Thyroid gland (tissue), 4 donors: ENCODE measurements at regions not wholly inside any gene's neighbourhood (a gene's known extent, or its start where the extent isn't known, plus 50 kb on each side); places are given as distances from the start of the nearest gene placed in this dataset.
"Not testable (repeated sequence)": the region's sequence is repeated elsewhere in the genome, so short reads cannot be mapped to it uniquely, and the experiment has no call there.

ENCODE experiments used
- DNase-seq, 2 donors: peaks; one replicate each; pipeline ENCODE4 v3.0.0-alpha.2; 2019
- H3K27ac ChIP-seq, 3 donors: fragments of 200-600 bp; sonication (generic); 1 replicate in 2 of 3; 2 replicates in 1 of 3; pipeline ENCODE4 v1.5.1; 2016 to 2019; ENCODE audit warnings: mild to moderate bottlenecking in 1 of 3, moderate library complexity in 1 of 3
- H3K27me3 ChIP-seq: fragments of 200-600 bp; sonication (generic); one replicate; pipeline ENCODE4 v1.5.1; 2019
- H3K36me3 ChIP-seq, 2 donors: fragments of 200-600 bp; sonication (generic); one replicate each; pipeline ENCODE4 v1.5.1; 2016 to 2019
- H3K4me1 ChIP-seq, 2 donors: fragments of 200-600 bp; sonication (generic); one replicate each; pipeline ENCODE4 v1.5.1; 2017 to 2019
- H3K4me3 ChIP-seq, 3 donors: fragments of 200-600 bp; sonication (generic); replicated peaks in 1 of 3; 1 replicate in 2 of 3; 2 replicates in 1 of 3; pipeline ENCODE4 v1.5.1; 2016; ENCODE audit warnings: mild to moderate bottlenecking in 1 of 3
- H3K9me3 ChIP-seq: fragments of 200-600 bp; sonication (generic); one replicate; pipeline ENCODE4 v1.5.1; 2017
- POLR2A ChIP-seq, 2 donors: fragments of 450-650 bp; IDR thresholded peaks; one replicate each; pipeline ENCODE4 v1.6.1; 2017; ENCODE audit warnings: antibody characterized with exemption in 2 of 2, mild to moderate bottlenecking in 2 of 2, moderate library complexity in 1 of 2
- WGBS, 2 donors: methylation state at CpG; one replicate each; pipeline ENCODE4 v1.1.5; 2017; 5-methylcytosine and 5-hydroxymethylcytosine counted together
- intact Hi-C: fragments of 100-400 bp; cut with DNase I; formaldehyde crosslinking; loops from one replicate; pipeline ENCODE4 v1.15.1; 2023
- TF ChIP-seq, protein P1 (sequence below), 6 experiments: fragments of 200-600 bp in 3 of 6; fragments of 450-650 bp in 3 of 6; sonication (generic) in 3 of 6; IDR thresholded peaks; one replicate each; pipeline ENCODE4 v1.5.1; 2016 to 2019; ENCODE audit warnings: antibody characterized with exemption in 6 of 6, mild to moderate bottlenecking in 2 of 6, inconsistent platforms in 1 of 6, moderate library complexity in 1 of 6

DNA sequence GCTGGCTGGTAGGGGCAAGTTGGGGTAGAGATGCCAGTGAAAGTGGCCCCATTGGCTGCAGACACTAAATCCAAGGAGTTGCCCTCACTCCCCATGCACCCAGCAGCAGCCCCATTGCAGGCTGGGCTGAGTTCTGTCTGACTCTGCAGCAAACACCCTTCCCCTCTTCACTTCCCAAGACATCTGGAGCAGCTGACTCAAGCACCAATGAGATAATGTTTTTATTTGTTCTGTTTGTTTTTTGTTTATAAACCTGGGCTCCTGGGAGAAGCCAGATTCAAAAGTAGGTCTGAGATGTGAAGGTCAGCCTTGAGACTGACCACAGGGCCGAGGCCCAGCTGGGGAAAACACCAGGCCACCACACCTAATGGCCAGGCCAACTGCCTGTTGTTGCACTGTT, 545.9 kb upstream of the KLF4 start:
- no peak for DNase-seq
- H3K27ac ChIP-seq: no peak overlapping the region
- intact Hi-C loops: no loop called here
- WGBS, 2 donors: 65 to 92% methylated on average over 1 of the region's 1 CpG
- H3K36me3 ChIP-seq: no peaks in the 10 kb centered on the region
- no peaks in the 10 kb centered on the region for H3K9me3 ChIP-seq
- H3K4me1 ChIP-seq: no peaks in the 10 kb centered on the region
- TF ChIP-seq, protein P1, sequence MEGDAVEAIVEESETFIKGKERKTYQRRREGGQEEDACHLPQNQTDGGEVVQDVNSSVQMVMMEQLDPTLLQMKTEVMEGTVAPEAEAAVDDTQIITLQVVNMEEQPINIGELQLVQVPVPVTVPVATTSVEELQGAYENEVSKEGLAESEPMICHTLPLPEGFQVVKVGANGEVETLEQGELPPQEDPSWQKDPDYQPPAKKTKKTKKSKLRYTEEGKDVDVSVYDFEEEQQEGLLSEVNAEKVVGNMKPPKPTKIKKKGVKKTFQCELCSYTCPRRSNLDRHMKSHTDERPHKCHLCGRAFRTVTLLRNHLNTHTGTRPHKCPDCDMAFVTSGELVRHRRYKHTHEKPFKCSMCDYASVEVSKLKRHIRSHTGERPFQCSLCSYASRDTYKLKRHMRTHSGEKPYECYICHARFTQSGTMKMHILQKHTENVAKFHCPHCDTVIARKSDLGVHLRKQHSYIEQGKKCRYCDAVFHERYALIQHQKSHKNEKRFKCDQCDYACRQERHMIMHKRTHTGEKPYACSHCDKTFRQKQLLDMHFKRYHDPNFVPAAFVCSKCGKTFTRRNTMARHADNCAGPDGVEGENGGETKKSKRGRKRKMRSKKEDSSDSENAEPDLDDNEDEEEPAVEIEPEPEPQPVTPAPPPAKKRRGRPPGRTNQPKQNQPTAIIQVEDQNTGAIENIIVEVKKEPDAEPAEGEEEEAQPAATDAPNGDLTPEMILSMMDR (IDR thresholded peaks at IDR 0.05): no peak
- TF ChIP-seq POLR2A (IDR thresholded peaks at IDR 0.05): no peak
- no peaks in the 10 kb centered on the region for H3K27me3 ChIP-seq
- H3K4me3 ChIP-seq: no peak overlapping the region

DNA sequence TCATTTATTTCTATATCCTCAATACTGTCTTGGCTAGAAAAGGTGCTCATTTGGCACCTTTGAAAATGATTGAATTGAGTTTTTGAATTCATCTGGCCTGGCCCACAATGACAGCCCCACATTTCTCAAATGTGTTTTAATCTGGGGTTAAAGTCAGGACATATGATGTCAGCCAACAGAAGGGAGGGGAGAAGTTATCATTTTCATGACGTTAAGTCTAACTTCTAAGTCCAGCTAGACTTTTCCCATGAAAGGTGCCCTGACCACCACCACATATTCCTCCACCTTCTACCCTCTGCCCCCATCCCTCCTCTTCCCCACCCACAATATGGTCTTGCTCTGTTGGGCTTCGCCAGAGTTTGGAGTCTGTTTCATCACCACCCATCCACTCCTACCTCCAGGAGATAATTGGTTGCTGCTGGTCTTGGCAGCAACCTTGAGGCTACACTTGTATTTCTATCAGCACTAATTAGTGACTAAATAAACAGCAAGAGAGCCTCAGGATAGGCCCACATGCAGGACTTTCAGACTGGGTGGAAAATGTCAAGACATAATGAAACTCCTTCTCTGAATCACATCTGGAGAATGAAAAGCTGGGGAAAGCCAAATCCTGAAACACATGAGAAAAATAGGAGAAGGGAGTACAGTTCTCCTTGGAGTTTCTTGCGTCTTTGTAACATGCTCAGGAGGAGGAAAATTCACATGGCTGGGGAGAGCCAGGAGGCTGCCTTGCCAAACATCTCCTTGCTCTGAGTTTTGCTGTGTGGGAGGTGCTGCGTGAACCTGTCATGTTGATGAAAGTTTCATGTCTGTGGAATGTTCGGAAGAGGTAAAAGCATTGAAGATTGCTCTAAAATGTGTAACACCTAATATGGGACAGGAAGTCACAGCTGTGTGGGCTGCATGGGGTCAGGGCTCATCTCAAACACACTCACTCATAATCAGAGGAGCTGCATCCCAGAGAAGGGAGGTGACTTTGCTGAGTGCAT, 544.7 kb upstream of the KLF4 start:
- 74 to 83% methylated on average over 5 of the region's 5 CpGs for WGBS, 2 donors
- DNase-seq: no peak
- TF ChIP-seq, protein P1 (IDR thresholded peaks at IDR 0.05): no peak
- TF ChIP-seq POLR2A (IDR thresholded peaks at IDR 0.05): no peak

DNA sequence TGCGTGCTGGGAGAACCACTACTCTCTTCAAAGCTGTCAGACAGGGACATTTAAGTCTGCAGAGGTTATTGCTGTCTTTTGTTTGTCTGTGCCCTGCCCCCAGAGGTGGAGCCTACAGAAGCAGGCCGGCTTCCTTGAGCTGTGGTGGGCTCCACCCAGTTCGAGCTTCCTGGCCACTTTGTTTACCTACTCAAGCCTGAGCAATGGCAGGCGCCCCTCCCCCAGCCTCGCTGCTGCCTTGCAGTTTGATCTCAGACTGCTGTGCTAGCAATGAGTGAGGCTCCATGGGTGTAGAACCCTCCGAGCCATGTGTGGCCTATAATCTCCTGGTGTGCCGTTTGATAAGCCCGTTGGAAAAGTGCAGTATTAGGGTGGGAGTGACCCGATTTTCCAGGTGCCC, 542.5 kb upstream of the KLF4 start:
- H3K27ac ChIP-seq, intact Hi-C loops, H3K4me1 ChIP-seq, H3K36me3 ChIP-seq, H3K4me3 ChIP-seq, H3K9me3 ChIP-seq, DNase-seq, H3K27me3 ChIP-seq: not testable (repeated sequence)
- 93 to 95% methylated on average over 8 to 9 of the region's 9 CpGs for WGBS, 2 donors

More for the DNA sequence above, 544.7 kb upstream of the KLF4 start:
- Histone ChIP-seq H3K36me3 (no peaks in the 10 kb centered on the region), H3K9me3 (no peaks in the 10 kb centered on the region), H3K27ac (no peak overlapping the region), H3K27me3 (no peaks in the 10 kb centered on the region), H3K4me3 (no peak overlapping the region), H3K4me1 (no peaks in the 10 kb centered on the region)
- intact Hi-C loops: no loop called here

DNA sequence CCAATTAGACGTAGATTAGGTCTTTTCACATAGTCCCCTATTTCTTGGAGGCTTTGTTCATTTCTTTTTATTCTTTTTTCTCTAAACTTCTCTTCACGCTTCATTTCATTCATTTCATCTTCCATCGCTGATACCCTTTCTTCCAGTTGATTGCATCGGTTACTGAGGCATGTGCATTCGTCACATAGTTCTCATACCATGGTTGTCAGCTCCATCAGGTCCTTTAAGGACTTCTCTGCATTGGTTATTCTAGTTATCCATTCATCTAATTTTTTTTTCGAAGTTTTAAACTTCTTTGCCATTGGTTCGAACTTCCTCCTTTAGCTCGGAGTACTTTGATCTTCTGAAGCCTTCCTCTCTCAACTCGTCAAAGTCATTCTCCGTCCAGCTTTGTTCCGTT, 541.7 kb upstream of the KLF4 start:
- 92 to 95% methylated on average over 11 of the region's 11 CpGs for WGBS, 2 donors
- intact Hi-C loops, H3K27ac ChIP-seq, DNase-seq, H3K27me3 ChIP-seq, H3K4me3 ChIP-seq, H3K4me1 ChIP-seq, H3K9me3 ChIP-seq, H3K36me3 ChIP-seq: not testable (repeated sequence)

DNA sequence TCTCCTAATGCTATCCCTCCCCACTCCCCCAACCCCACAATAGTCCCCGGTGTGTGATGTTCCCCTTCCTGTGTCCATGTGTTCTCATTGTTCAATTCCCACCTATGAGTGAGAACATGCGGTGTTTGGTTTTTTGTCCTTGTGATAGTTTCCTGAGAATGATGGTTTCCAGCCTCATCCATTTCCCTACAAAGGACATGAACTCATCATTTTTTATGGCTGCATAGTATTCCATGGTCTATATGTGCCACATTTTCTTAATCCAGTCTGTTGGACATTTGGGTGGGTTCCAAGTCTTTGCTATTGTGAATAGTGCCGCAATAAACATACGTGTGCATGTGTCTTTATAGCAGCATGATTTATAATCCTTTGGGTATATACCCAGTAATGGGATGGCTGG, 537.1 kb upstream of the KLF4 start:
- DNase-seq, intact Hi-C loops: not testable (repeated sequence)

DNA sequence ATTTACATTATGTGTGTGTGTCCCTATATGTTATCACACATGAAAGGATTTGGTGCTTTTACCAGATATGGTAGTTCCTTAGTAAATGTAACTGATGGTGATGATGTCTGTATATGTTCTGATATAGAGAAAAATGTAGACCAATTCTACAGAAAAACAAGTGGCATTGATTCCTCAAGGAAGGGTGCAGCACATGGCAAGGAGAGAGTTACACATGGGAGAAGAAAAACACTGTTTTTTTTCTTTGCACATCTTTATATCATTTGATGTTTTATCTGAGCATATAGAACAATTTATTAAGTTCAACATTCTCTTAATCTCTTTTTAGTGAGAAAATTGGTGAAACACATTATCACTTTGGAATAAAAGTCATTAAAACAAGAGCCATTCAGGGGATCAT, 535.0 kb upstream of the KLF4 start:
- Histone ChIP-seq H3K4me3 (no peak overlapping the region), H3K27ac (no peak overlapping the region), H3K4me1 (no peaks in the 10 kb centered on the region), H3K9me3 (no peaks in the 10 kb centered on the region), H3K27me3 (no peaks in the 10 kb centered on the region), H3K36me3 (no peaks in the 10 kb centered on the region)
- intact Hi-C loops: no loop called here
- TF ChIP-seq, protein P1 (IDR thresholded peaks at IDR 0.05): no peak
- no peak for TF ChIP-seq POLR2A (IDR thresholded peaks at IDR 0.05)
- no peak for DNase-seq

More for the DNA sequence above, 537.1 kb upstream of the KLF4 start:
- 95 to 96% methylated on average over 4 of the region's 4 CpGs for WGBS, 2 donors
- not testable (repeated sequence) for H3K4me3 ChIP-seq, H3K9me3 ChIP-seq, H3K27me3 ChIP-seq, H3K36me3 ChIP-seq, H3K27ac ChIP-seq, H3K4me1 ChIP-seq
